ENCODE measurements at regions not wholly inside any gene's neighbourhood (a gene's known extent, or its start where the extent isn't known, plus 50 kb on each side); places are given as distances from the start of the nearest gene placed in this dataset.

DNA sequence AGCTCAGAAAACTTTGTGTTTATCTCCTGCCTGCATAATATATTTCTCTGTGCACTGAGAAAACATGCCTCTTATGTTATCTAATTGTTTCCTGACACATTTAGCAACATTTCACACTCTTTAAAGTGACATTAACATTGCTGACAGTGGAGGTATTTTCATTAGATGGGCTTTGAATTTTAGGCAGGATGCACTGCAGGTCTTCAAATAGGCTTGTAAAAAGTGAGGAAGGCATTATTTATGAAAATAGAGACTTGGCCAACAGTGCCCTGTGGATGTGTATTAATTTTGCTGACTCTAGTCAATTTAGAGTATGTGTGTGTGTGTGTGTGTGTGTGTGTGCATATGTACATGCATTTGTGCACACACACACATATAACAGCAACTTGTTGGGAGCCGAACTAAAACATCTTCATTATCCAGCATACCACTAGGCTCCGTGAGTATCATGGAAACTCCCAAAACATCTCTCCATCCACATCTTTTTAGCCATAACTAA lies 429.5 kb upstream of the WWC1 start:
- TF ChIP-seq, protein P1, sequence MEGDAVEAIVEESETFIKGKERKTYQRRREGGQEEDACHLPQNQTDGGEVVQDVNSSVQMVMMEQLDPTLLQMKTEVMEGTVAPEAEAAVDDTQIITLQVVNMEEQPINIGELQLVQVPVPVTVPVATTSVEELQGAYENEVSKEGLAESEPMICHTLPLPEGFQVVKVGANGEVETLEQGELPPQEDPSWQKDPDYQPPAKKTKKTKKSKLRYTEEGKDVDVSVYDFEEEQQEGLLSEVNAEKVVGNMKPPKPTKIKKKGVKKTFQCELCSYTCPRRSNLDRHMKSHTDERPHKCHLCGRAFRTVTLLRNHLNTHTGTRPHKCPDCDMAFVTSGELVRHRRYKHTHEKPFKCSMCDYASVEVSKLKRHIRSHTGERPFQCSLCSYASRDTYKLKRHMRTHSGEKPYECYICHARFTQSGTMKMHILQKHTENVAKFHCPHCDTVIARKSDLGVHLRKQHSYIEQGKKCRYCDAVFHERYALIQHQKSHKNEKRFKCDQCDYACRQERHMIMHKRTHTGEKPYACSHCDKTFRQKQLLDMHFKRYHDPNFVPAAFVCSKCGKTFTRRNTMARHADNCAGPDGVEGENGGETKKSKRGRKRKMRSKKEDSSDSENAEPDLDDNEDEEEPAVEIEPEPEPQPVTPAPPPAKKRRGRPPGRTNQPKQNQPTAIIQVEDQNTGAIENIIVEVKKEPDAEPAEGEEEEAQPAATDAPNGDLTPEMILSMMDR (IDR thresholded peaks at IDR 0.05; ENCODE audit: low read depth, low read length) = no peak
- DNase-seq (ENCODE audit: extremely low read depth, low read depth) = no peak

DNA sequence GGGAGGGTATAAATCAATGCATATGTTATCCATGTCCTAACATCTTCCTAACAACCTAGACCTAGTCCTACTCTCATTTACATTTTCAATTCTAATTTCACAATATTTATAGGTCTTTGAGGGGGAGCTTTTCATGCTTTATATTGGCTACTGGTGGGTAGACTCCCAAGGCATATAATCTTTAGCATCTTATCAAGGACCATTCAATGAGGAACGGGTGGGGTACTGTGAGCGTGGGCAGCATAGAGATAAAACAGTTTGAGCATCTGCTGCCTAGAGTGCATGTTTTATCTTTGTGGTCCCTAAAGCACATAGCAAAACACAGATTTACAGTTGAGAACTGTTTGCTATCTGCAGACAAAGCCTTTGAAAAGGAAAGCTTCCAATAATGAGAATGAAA lies 427.6 kb upstream of the WWC1 start:
- no peak for DNase-seq (ENCODE audit: extremely low read depth, low read depth)
- TF ChIP-seq, protein P1 (IDR thresholded peaks at IDR 0.05; ENCODE audit: low read depth, low read length) = no peak

DNA sequence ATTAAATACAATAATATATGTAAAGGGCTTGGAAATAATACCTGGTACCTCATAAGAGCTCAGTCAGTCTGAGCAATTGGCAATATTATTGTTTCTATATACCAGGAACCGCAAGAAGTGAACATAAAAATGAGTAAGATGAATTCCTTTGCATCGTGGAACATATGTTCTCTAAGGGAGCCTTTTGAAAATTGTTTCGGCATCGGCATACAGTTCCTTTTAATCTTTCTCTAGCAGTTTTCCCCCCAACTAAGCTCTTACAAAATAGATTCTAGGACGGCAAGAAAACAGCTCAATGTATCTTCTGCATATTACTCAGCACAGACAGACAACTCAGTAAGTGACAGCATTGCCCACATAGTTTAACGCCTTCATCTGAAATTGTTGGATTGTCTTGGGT lies 426.6 kb upstream of the WWC1 start:
- TF ChIP-seq, protein P1 (IDR thresholded peaks at IDR 0.05; ENCODE audit: low read depth, low read length) = no peak
- DNase-seq (ENCODE audit: extremely low read depth, low read depth) = no peak

DNA sequence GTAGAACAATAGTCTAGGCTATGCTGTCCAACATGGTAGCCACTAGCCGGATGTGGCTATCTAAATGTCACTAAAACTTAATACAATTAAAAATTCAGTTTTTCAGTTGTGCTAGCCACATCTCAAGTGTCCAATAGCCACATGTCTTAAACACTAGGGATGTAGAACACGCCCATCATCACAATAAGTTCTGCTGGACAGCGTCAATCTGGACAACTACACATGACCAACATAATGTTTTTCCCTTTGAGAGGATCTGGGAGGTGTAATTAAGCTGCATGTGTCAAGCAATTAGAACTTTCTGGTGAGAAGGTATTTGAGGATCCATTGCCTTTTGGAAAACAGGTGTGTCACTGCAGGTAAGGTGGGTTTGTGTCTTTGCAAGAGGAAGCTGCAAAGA lies 424.6 kb upstream of the WWC1 start:
- TF ChIP-seq, protein P1 (IDR thresholded peaks at IDR 0.05; ENCODE audit: low read depth, low read length) = no peak
- DNase-seq (ENCODE audit: extremely low read depth, low read depth) = no peak

DNA sequence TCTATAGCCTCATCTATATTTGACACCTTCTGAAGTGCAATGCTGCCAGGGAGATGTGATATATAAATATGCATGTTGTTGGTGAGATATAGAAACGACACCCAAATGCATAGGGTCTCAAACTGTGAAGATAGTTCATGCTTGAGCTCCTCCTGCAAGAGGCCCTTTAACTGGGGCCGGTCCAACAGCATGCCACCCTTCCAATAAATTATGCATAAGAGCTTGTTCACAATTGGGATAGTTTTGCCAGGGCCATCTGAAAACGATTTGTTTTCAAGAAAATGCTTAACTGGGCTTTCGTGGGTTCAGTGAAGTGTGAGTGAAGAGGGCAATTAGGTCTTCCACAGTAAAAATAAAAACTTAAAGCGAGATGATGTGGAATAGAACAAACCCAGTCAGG lies 424.2 kb upstream of the WWC1 start:
- DNase-seq (ENCODE audit: extremely low read depth, low read depth) = no peak
- TF ChIP-seq, protein P1 (IDR thresholded peaks at IDR 0.05; ENCODE audit: low read depth, low read length) = no peak

DNA sequence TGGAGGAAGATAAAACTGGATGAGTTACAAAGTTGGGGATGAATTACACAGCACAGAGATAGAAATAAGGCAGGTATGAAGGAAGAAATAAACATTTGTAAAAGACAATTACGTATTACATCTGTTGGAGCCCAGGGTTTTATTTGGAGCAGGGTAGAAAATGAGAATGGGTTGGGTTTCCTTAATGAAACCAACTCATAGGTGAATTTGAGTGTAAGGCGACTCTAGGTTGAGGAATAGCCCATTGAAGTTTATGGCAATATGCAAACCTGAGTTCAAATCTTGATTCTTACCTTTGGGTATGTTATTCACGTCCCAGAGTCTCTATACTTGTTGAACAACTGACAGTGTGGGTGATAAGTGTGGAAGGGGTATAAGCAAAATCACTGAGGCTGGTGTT lies 422.3 kb upstream of the WWC1 start:
- TF ChIP-seq, protein P1 (IDR thresholded peaks at IDR 0.05; ENCODE audit: low read depth, low read length) = no peak

DNA sequence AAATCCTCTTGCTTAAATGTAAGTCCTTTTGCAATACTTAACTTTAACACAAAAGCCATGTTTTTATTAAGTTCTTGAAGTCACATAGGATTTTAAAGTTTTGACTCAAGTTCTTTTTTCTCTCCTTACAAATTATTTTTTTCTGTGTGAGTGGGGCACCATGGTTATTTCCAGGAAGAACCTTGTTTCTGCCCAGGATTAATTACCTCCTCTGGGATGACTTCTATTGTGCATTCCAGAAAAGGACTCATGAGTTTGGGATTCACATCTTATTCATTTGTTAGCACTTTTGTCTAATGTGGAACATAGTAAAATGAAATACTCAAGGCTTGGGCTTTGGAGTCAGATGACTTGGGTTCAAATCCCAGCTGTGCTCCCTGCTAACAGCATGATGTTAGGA lies 421.4 kb upstream of the WWC1 start:
- no peak for DNase-seq (ENCODE audit: extremely low read depth, low read depth)
- TF ChIP-seq, protein P1 (IDR thresholded peaks at IDR 0.05; ENCODE audit: low read depth, low read length) = no peak

More for the DNA sequence above, 422.3 kb upstream of the WWC1 start:
- no peak for DNase-seq (ENCODE audit: extremely low read depth, low read depth)
